NCI-H510A treated with DMSO at 0.1 percent for 48 hours (cell line): ENCODE measurements at regions not wholly inside any gene's neighbourhood (a gene's known extent, or its start where the extent isn't known, plus 50 kb on each side); places are given as distances from the start of the nearest gene placed in this dataset.
A peak's percentile ranks its signal among the peaks of the same experiment; 100 is the strongest.

Source experiments
- DNase-seq: peaks from one replicate; lab custom pipeline; 2025; lab: John Stamatoyannopoulos, UW

- no peak for DNase-seq
Measured at GRCh38 chr17:55668312-55668920, 54.2 kb downstream of the TMEM100 start.

DNA sequence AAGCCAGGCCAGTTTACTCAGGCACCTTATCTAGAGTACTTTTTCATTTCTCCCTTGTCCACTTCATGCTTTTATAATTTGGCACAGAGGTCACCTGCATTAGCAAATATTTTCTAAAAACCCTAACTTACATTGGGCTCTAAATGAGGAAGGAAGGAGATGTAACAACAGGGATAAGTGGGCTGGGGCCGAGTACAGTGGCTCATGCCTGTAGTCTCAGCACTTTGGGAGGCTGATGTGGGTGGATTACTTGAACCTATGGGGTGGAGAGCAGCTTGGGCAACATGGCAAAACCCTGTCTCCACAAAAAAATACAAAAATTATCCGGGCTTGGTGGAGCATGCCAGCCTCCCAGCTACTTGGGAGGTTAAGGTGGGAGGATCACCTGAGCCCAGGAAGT is 55.9 kb downstream of the TMEM100 start:
- DNase-seq = no peak

- DNase-seq = no peak
Measured at GRCh38 chr17:55664287-55664686, 58.4 kb downstream of the TMEM100 start.

- DNase-seq = no peak
Measured at GRCh38 chr17:55663400-55663799, 59.3 kb downstream of the TMEM100 start.

- DNase-seq = no peak
Measured at GRCh38 chr17:55661963-55662834, 60.5 kb downstream of the TMEM100 start.

DNA sequence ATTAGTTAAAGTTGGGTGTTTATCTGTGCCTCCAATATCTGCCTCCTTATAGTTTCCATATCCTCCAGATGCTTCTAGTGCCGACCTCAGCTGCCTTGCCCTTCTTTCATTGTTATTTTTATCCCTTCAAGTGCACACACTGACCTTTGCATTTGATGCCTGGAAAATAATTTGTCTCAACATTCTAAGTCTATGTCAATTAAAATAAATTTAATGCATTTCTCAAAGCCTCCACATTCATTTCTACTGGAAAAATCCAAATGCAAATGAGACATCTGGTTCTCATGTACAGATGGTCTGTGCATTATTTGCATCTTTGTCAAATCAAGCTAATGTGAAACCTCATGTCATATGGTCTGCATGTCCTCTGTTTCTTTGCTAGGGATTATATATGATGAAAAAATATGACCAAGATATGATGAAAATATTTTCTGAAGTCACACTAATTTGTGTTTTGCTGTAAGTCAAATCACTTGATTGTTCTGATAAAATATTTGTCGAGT is 61.4 kb downstream of the TMEM100 start:
- no peak for DNase-seq

- no peak for DNase-seq
Measured at GRCh38 chr17:55660178-55660886, 62.3 kb downstream of the TMEM100 start.

- no peak for DNase-seq
Measured at GRCh38 chr17:55659661-55660060, 63.0 kb downstream of the TMEM100 start.

GRCh38 chr17:55655777-55656176 is 66.9 kb downstream of the TMEM100 start:
- no peak for DNase-seq

DNA sequence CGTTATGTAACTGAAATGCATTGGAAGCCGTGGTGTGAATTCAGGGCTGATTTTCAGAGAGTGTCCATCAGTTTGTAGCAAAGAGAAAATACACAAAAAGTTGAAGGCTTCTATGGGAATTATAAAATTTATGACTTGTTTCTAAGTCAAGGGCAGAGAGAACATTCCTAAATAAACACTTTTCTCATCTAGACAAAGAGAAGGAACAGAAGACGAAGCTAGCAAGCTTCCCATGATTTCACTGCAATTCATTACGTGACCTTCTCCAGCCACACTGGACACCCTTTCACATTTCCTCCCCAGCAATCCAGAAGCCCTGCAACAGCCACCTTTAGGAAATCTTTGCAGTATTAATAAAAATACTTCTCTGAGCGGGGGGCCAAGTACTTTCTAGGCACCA is 67.8 kb downstream of the TMEM100 start:
- no peak for DNase-seq

DNA sequence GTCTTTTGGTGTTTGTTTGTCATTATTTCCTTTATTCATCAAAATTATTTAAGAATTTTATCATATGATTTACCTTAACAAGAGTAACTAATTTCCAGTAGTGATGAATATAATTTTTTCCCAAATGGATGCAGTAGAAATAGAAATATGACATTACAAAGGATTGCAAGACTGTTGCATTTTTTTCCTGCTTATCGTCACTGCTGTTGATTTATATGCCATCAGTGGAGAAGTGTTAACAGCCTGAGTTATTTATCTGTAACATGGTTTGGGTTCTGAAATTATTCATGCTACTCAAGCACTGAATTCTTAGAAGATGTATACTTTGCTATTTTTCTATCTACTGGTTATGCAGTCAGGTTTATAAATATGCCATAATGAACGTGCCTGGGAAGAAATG is 68.6 kb downstream of the TMEM100 start:
- no peak for DNase-seq

GRCh38 chr17:55652825-55653224 is 69.8 kb downstream of the TMEM100 start:
- DNase-seq = no peak

DNA sequence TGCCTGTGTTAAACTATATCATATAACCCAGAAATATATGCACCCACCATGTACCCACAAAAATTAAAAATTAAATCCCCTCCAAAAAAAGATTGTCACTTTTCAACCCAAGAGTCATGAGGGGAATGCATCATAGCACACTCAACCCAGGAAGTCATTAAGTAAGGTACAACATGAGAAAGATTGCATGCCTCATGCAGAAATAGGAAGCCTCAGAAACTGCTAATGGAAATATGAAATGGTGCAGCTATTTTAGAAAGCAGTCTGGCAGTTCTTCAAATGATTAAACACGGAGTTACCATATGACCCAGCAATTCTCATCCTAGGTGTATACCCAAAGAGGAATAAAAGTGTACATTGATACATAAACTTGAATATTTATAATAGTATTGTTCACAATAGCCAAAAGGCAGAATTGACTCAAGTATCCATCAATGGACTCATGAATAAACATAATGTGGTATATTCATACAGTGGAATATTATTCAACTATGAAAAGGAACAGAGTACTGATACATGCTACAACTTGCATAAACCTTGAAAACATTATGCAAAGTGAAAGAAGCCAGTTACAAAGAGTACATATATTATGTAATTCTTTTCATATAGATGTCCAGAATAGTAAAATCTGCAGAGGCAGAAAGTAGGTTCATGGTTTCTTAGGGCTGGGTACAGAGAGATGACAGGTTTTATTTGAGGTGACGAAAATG is 70.4 kb downstream of the TMEM100 start:
- DNase-seq = no peak

DNA sequence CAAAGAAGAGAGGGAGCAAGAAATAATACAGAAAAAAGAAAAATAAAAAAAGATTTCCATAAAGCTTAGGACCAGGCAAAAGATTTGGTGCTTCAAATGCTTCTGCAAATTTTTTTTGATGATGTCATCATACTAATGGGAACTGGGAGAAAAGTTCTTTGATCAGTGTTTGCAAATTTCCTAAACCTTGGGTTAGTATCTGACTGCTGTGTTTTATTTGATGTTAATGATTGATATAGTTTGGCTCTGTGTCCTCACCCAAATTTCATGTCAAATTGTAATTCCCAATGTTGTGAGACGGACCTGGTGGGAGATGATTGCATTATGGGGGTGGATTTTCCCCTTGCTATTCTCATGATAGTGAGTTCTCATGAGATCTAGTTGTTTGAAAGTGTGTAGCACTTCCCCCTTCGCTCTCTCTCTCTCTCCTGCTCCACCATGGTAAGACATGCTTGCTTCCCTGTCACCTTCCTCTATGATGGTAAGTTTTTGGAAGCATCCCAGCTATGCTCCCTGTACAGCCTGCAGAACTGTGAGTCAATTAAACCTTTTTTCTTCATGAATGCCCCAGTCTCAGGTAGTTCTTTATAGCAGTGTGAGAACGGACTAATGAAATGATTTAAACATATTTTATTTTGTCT is 72.6 kb downstream of the TMEM100 start:
- DNase-seq = no peak

- DNase-seq = no peak
Measured at GRCh38 chr17:55648086-55648485, 74.6 kb downstream of the TMEM100 start.

DNA sequence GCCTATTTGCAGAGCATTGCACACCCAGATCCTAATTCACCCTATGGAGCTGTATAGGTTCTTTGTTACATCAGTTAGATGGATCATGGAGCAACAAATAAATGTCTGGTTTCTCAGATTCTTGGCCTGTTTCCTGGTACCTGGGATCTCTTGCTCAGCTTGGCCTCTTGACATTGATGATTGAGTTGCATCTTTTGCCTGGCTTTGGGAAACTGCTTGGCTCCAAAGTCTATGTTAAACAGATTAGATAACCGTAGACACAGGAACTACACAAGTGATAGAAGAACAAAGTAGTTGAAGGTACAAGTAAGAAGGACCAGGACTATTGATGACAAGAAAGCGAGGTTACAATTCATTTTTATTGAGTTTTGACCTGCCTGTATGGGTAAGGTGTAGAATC is 77.3 kb downstream of the TMEM100 start:
- no peak for DNase-seq

- no peak for DNase-seq
Measured at GRCh38 chr17:55644346-55644745, 78.3 kb downstream of the TMEM100 start.

DNA sequence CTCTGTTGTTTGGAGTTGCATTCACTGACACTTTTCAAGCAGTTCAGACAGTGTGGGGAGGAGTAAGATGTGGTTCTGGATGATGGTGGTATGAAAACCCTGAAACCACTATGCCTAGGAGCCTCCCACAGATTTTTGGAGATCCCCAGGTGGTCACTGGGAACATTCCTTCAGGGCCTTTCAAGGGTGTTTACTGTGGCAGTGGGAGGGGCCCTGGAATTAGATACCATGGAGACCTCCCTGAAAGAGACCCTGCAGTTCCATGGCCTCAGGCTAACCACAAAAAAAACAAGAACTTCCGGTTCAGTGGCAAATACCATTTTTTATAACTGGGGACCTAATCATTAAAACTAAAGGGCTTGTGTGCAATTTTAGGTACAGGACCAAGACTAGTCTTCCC is 79.9 kb downstream of the TMEM100 start:
- no peak for DNase-seq

DNA sequence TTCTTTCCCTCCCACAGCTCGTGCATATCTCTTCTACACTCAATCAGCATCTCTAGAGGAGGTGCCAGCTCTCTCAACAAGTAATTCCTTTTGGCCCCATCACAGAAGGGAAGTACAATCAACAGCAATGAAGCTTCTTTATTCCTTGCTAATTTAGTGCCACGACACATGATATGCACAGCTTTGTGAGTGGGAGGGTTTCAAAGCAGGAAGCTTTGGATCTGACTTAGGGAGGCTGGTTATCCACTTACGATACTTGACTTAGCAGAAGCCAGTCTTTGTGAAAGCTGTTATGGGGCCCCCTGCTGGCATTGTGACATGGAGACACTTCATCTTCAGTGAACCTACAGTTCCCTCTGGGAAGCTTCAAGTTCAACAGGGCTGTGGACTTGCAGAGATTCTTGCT is 81.0 kb downstream of the TMEM100 start:
- peak; percentile 72 for DNase-seq

DNA sequence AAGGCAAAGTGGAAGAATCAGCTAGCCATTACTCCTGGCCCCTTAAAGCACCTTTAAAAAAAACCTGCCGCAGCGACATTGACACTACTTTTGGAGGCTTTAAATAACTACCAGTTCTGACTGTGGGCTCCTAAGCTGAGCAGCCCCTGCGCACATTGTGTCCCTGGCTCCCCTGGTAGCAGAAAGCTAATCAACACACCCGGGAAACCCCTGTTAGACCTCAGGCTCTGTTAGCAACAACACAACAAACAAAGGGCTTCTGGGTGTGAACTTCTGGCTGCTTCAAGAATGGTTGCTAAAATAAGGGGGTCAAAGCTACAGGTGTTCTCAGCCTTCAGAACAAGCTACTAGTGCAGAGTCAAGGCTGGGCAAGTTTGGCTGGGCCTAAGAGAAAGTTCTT is 83.6 kb downstream of the TMEM100 start:
- no peak for DNase-seq

DNA sequence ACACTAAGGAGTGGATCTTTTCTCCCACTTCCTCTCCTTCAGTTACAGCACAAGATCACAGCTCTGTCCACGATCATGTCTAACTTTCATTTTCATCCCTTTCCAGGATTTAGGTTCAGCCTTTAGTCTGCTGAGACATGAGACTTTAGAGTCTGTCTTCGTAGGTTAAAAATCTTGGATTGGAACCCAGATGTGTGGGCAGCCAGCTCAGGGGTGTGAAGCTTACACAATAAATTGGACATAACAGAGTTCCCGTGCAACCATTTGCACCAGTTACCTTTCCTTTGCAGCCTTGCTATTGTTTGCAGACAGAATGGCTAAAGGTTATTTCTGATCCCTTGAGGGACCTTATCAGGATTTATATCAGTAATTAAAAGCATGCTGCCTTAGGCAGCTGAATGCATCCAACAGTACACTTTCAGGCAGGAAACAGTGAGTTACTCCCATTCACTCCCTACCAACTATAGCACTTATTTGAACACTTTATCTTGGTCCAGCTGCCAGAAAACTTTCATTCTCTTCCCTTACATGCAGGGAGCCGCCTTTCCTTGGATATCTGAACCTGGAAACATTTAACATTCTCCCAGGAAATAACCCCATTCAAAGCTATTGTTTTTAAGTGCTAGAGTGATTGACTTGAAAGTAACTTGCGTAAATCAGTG is 87.3 kb downstream of the TMEM100 start:
- no peak for DNase-seq
